ENCODE measurements at regions not wholly inside any gene's neighbourhood (a gene's known extent, or its start where the extent isn't known, plus 50 kb on each side); places are given as distances from the start of the nearest gene placed in this dataset.

- H3K4me3 ChIP-seq (ENCODE audit: low read depth, low read length), result no peak overlapping the region
- DNase-seq (ENCODE audit: low read depth), result no peak
- no peak for TF ChIP-seq CTCF (conservative IDR thresholded peaks at IDR 0.05; ENCODE audit: low read depth, low read length)
Measured at GRCh38 chr6:137776256-137776655, 90.8 kb upstream of the TNFAIP3 start.

- H3K4me3 ChIP-seq (ENCODE audit: low read depth, low read length), result no peak overlapping the region
- peak; percentile 77 for DNase-seq (ENCODE audit: low read depth)
- peak; percentile 36 for TF ChIP-seq CTCF (conservative IDR thresholded peaks at IDR 0.05; ENCODE audit: low read depth, low read length)
Measured at GRCh38 chr6:137776786-137777686, 90.0 kb upstream of the TNFAIP3 start.

GRCh38 chr6:137777687-137778075 lies 89.4 kb upstream of the TNFAIP3 start:
- no peak for DNase-seq (ENCODE audit: low read depth)
- H3K4me3 ChIP-seq (ENCODE audit: low read depth, low read length), result no peak overlapping the region
- no peak for TF ChIP-seq CTCF (conservative IDR thresholded peaks at IDR 0.05; ENCODE audit: low read depth, low read length)

GRCh38 chr6:137779982-137780381 lies 87.1 kb upstream of the TNFAIP3 start:
- TF ChIP-seq CTCF (conservative IDR thresholded peaks at IDR 0.05; ENCODE audit: low read depth, low read length), result no peak
- H3K4me3 ChIP-seq (ENCODE audit: low read depth, low read length), result no peak overlapping the region
- no peak for DNase-seq (ENCODE audit: low read depth)

GRCh38 chr6:137780447-137781034 lies 86.5 kb upstream of the TNFAIP3 start:
- H3K4me3 ChIP-seq (ENCODE audit: low read depth, low read length), result no peak overlapping the region
- TF ChIP-seq CTCF (conservative IDR thresholded peaks at IDR 0.05; ENCODE audit: low read depth, low read length), result no peak
- DNase-seq (ENCODE audit: low read depth), result no peak

- H3K4me3 ChIP-seq (ENCODE audit: low read depth, low read length), result no peak overlapping the region
- TF ChIP-seq CTCF (conservative IDR thresholded peaks at IDR 0.05; ENCODE audit: low read depth, low read length), result no peak
- no peak for DNase-seq (ENCODE audit: low read depth)
Measured at GRCh38 chr6:137781639-137782038, 85.4 kb upstream of the TNFAIP3 start.
